Body of pancreas (tissue), 4 donors: ENCODE measurements at regions not wholly inside any gene's neighbourhood (a gene's known extent, or its start where the extent isn't known, plus 50 kb on each side); places are given as distances from the start of the nearest gene placed in this dataset.

ENCODE experiments used
- CTCF ChIP-seq, 7 experiments: fragments of 450-650 bp in 4 of 7; fragments of 200-600 bp in 3 of 7; sonication (generic) in 3 of 7; IDR thresholded peaks; one replicate each; pipeline ENCODE4 v1.5.1; 2016 to 2019; ENCODE audit warnings: antibody characterized with exemption in 7 of 7
- POLR2A ChIP-seq, 3 donors: fragments of 450-650 bp; IDR thresholded peaks; one replicate each; pipeline ENCODE4 v1.6.1; 2016; ENCODE audit warnings: antibody characterized with exemption in 3 of 3, mild to moderate bottlenecking in 2 of 3

- TF ChIP-seq CTCF (IDR thresholded peaks at IDR 0.05), result no peak
- TF ChIP-seq POLR2A (IDR thresholded peaks at IDR 0.05), result no peak
Observed at GRCh38 chr7:114851406-114852061, 70.4 kb upstream of the MDFIC start.
